C1 segment of cervical spinal cord (tissue), 14 donors: ENCODE measurements at regions not wholly inside any gene's neighbourhood (a gene's known extent, or its start where the extent isn't known, plus 50 kb on each side); places are given as distances from the start of the nearest gene placed in this dataset.
"Not testable (repeated sequence)": the region's sequence is repeated elsewhere in the genome, so short reads cannot be mapped to it uniquely, and the experiment has no call there.

Experiments
- DNase-seq, 14 donors: peaks; one replicate each; lab custom pipeline; 2025; lab: John Stamatoyannopoulos, UW

- DNase-seq: no peak
Measured at GRCh38 chr12:19771858-19772257, 332.6 kb downstream of the AEBP2 start.

- no peak for DNase-seq
Measured at GRCh38 chr12:19772776-19773175, 333.5 kb downstream of the AEBP2 start.

- no peak for DNase-seq
Measured at GRCh38 chr12:19775241-19775640, 335.9 kb downstream of the AEBP2 start.

- DNase-seq: not testable (repeated sequence)
Measured at GRCh38 chr12:19775976-19776375, 336.7 kb downstream of the AEBP2 start.

GRCh38 chr12:19778172-19778571, 338.9 kb downstream of the AEBP2 start:
- DNase-seq: no peak

- no peak for DNase-seq
Measured at GRCh38 chr12:19778797-19779196, 339.5 kb downstream of the AEBP2 start.

- DNase-seq: no peak
Measured at GRCh38 chr12:19779395-19780056, 340.2 kb downstream of the AEBP2 start.

- DNase-seq: no peak
Measured at GRCh38 chr12:19780460-19780859, 341.2 kb downstream of the AEBP2 start.

- no peak for DNase-seq
Measured at GRCh38 chr12:19783547-19784444, 344.5 kb downstream of the AEBP2 start.

- DNase-seq: no peak
Measured at GRCh38 chr12:19792028-19792427, 352.7 kb downstream of the AEBP2 start.

GRCh38 chr12:19794116-19794515, 354.8 kb downstream of the AEBP2 start:
- no peak for DNase-seq

GRCh38 chr12:19799216-19799615, 359.9 kb downstream of the AEBP2 start:
- no peak for DNase-seq

GRCh38 chr12:19799895-19800602, 360.8 kb downstream of the AEBP2 start:
- DNase-seq: no peak

GRCh38 chr12:19800884-19801283, 361.6 kb downstream of the AEBP2 start:
- no peak for DNase-seq

GRCh38 chr12:19801941-19802340, 362.6 kb downstream of the AEBP2 start:
- no peak for DNase-seq

- no peak for DNase-seq
Measured at GRCh38 chr12:19802915-19803314, 363.6 kb downstream of the AEBP2 start.

- DNase-seq: no peak
Measured at GRCh38 chr12:19804737-19805136, 365.4 kb downstream of the AEBP2 start.

GRCh38 chr12:19808371-19808770, 369.1 kb downstream of the AEBP2 start:
- DNase-seq: no peak

- DNase-seq: no peak
Measured at GRCh38 chr12:19810213-19810612, 370.9 kb downstream of the AEBP2 start.

- no peak for DNase-seq
Measured at GRCh38 chr12:19811922-19812321, 372.6 kb downstream of the AEBP2 start.

GRCh38 chr12:19819231-19819630, 379.9 kb downstream of the AEBP2 start:
- no peak for DNase-seq

- DNase-seq: no peak
Measured at GRCh38 chr12:19822476-19822875, 383.2 kb downstream of the AEBP2 start.
